Left lobe of liver (tissue), 2 donors: ENCODE measurements at regions not wholly inside any gene's neighbourhood (a gene's known extent, or its start where the extent isn't known, plus 50 kb on each side); places are given as distances from the start of the nearest gene placed in this dataset.
"Not testable (repeated sequence)": the region's sequence is repeated elsewhere in the genome, so short reads cannot be mapped to it uniquely, and the experiment has no call there.

Experiments
- ATAC-seq: fragments of 200-7000 bp; cut with Tn5 transposase; one replicate; pipeline ENCODE4 v1.9.1; 2020; ENCODE audit warnings: mild to moderate bottlenecking, moderate library complexity
- DNase-seq: peaks from one replicate; pipeline ENCODE4 v3.0.0-alpha.2; 2020; ENCODE audit warnings: low spot score
- donor health status: DM: no; HTN: no; CAD: no; lungs with moderate emphysema.
- donor health status: DM: no; HTN: yes; CAD: no.

DNA sequence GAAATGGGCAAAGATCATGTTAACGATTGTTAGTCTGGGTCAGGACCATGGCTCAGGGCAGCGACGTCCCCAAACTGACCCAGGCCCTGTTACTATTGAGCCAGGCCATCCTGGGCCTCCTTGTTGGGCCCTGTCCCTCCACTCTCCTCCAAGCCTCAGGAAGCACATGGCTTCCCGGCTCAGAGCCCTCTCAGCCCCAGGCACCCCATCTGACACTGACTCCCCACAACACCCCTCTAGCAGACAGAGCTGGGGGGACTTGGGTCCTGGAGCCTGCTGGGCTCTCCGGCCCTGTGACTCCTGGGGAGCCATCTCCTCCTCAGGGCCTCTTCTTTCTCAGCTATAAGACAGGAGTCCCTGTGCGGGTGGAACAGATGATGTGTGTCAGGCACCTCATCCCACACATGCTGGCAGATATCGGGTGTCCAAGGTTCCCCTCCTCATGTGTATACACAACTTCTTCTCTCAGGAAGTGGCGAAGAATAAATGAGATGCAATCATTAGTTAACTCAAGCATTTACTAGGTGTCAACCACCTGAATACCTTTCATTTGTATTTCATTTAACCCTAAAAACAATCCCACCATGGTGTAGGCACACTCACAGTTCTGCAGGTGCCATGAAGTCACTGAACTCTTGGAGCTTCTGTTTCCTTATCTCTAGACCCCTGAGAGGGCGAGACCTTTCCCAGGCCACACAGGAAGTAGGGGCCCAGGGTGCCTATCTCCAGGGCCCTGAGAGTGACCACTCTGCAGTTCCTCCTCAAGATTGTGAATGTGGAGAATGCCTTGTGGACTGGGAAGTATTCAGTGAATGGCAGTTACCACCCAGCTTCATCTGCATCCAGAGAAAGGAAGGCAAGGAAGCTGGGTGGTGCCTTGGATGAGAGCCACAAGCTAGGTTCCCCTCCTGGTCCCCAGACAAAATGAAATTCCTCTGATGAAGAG, 282.5 kb upstream of the TLE3 start:
- DNase-seq = peak; percentile 35

DNA sequence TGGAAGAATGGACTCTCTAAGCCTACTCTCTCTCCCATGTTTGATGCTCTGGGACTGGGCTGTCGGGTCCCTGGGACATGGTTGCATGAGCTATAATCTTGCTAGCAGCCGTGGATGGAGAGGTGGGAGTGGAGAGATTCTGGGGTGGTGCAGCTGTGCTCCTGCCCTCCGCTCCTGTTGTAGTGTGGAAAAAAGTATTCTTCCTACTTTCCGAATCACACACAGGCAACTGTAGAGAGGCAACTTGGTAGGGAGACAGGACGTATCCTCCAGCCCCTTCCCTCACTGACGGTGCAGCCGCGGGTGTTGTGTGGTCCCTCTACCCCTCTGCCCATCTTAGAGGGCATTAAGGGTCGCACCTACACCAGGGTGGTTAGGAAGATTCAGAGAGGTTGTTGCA, 281.4 kb upstream of the TLE3 start:
- no peak for ATAC-seq
- DNase-seq = peak; percentile 40

More for the DNA sequence above, 282.5 kb upstream of the TLE3 start:
- no peak for ATAC-seq

DNA sequence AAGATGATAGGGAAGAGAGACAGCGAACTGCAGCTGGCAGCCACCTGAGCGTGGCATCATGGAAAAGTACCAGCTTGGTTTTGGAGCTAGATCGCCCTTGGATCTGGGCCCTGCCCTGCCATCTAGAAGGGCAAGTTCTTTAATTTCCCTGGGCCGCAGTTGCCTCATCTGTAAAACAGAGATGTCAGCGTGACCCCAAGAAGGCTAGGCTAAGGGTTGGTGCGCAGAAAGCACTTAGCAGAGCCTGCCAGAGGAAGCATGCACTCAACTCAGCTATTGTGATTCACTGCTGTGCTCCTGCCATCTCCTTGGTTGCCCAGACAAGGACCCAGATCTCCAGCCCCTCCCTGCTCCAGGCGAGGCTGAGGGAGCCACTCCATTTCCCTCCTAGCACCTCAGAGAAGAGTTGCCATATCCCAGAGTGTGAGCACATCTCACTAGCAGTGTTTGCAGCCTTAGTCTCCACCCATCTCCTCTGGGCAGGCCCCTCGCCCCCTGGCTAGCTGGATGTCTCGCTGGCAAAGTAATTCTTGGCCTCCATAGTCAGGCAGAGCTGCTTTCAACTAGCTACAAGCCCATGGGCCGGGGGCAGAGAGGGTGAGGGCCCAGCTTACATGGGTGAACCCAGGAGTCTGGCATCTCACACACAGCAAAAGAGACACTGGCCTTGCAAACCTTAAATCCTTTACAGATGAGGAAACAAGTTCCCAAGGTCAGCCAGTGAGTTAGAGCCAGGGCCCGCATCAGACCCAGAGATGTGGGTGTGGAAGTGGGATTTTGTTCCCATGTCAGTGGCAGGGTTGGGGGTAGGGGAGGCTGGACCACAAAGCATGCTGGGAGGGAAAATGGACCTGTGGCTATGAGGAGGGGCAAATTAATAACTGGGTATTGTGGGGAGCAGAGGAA, 280.7 kb upstream of the TLE3 start:
- DNase-seq (peak; percentile 81), ATAC-seq (peak; percentile 65)

DNA sequence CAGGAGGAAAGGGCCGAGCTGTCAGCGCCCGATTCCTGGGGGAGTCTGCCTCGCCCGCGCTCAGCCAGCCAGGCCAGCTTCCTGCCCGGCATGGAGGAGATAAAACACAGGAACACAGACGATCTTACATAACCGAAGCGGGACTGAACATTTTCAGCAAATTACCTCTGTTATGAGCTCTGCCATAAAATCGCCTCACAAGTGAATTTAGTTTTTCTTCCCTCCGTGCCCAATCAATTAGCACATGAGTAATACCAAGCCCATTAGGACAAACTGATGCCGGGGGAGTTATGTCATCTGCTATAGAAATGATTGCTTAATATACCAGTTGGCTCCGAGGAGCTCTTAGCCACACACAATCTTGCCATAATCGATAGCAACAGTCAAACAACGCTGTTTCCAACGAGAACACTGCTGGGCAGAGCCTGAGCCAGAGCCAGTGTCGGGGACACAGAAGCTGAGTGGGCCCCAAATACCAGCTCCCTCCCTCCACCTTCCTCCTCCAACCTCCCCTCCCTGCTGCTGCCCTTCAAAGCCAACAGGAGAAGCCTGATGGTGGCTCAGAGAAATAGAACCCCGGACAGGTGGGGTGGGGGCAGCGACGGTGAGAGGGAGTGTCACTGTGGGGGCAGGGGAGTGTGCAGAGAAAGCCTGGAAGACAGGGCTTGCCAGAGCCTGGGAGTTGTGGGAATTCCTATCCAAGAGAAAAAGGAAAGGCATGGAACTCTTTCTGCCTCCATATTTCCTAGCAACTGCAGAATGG, 279.4 kb upstream of the TLE3 start:
- peak; percentile 83 for ATAC-seq
- DNase-seq = peak; percentile 79

DNA sequence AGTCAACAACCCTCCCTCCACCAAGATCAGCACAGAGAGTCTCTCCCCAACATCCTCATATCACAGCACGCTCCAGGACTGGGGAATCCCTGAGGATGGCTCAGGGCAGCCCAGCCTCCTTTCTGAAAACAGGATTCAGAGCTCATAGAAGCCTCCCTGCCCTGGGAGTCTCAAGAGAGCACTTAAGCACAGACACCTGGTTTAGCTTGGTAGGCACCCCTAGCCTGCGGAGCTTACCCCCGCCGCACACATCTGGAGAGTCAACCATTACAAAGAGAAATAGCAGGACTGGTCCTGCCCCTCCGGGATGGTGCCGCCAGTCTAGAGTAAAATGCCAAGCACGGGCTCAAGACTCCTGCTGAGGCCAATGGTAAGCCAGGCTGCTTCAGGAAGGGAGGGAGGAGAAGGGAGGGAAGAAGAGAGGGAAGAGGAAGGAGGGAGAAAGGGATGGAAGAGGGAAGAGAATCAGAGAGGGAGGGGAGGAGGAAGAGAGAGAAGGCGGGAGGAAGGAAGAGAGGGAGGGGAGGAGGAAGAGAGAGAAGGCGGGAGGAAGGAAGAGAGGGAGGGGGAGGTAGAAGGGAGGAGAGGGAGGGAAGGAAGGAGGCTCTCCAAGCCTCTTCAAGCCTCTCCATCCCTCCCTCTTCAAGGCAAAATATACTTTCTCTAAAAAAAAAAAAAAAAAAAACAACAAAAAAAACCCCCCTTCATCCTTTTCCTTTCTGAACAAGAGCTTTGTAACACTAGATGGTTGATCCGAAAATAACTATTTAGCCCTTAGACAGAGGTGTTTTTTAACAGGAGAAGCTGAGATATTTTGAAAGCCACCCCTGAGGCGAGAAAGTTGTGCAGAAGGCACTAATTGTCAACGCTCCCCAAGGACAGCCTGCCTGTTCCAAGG, 278.6 kb upstream of the TLE3 start:
- ATAC-seq (no peak), DNase-seq (peak; percentile 34)

DNA sequence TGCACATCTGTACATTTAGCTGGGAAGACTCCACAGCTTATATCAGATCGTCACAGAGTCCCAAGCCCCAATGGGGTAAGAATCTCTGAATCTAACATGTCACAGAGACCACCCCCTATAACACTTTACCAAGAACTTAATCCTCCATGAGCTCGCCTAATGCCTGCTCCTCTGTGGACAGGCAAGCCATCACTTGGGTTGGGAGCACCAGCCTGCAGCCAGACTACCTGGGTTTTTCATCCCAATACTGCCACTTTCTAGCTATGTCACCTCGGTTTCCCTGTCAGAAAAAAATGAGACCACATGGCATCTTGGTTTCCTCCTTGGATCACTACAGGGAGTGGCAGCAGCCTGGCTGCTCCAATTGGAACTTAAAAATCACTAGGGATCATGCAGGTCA, 277.9 kb upstream of the TLE3 start:
- no peak for ATAC-seq
- peak; percentile 27 for DNase-seq

DNA sequence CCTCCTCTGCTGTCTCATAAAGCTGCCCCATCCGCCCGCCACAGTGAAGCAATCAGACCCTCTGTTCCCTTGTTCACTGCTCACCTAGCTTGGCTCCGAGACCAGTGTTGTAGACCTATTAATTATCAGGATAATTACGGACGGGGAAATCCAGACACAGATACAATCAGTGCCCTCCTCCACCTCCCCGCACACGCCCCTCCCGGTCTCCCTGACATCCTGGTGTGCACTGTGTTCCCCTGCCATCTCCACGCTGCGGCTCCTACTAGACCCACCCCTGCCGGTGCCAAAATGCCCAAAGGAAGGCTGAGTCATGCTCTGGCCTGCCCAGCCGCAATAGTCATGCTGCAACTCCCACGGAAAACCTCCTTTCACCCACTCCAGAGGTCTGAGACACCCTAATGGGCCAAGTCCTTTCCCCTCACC, 277.3 kb upstream of the TLE3 start:
- DNase-seq (peak; percentile 38), ATAC-seq (no peak)

DNA sequence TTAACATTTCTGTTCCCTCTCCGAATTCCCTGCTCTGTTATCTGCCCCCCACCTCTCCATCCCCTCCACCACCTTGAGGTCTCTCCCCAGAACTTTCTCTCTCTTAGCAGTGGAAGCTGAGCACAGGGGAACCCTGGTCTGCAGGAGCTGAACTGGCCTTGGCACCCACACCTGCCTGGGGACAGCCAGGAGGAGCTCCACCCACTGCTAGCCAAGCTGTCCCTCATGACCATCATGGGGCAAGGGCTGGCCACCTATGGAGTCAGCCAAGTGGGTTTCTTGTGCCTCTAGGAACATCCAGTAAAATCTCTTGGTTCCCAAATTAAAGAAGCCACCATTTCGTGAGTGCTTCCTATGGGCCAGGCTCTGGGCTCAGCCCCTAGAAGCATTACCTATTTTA, 276.4 kb upstream of the TLE3 start:
- peak; percentile 38 for DNase-seq
- ATAC-seq = no peak

DNA sequence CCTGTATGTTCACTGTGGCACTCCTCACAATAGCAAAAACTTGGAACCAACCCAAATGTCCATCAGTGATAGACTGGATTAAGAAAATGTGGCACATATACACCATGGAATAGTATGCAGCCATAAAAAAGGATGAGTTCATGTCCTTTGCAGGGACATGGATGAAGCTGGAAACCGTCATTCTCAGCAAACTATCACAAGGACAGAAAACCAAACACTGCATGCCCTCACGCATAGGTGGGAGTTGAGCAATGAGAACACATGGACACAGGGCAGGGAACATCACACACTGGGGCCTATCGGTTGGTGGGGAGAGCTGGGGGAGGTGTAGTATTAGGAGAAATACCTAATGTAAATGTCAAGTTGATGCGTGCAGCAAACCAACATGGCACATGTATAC, 275.7 kb upstream of the TLE3 start:
- peak; percentile 36 for DNase-seq
- ATAC-seq = not testable (repeated sequence)

DNA sequence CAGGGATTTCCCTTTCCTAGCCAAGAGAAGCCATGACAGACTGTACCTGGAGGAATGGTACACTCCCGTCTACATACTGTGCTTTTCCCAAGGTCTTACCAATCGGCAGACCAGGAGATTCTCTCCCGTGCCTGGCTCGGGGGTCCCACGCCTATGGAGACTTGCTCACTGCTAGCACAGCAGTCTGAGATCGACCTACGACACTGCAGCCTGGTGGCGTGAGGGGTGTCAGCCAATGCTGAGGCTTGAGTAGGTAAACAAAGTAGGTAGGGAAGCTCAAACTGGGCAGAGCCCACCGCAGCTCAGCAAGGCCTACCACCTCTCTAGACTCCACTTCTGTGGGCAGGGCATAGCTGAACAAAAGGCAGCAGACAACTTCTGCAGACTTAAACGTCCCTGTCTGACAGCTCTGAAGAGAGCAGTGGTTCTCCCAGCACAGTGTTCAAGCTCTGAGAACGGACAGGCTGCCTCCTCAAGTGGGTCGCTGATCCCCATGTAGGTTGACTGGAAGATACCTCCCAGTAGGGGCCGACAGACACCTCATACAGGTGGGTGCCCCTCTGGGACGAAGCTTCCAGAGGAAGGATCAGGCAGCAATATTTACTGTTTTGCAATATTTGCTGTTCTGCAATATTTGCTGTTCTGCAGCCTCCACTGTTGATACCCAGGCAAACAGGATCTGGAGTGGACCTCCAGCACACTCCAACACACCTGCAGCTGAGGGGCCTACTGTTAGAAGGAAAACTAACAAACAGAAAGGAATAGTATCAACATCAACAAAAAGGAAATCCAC, 270.4 kb upstream of the TLE3 start:
- DNase-seq = peak; percentile 68
- peak; percentile 91 for ATAC-seq

DNA sequence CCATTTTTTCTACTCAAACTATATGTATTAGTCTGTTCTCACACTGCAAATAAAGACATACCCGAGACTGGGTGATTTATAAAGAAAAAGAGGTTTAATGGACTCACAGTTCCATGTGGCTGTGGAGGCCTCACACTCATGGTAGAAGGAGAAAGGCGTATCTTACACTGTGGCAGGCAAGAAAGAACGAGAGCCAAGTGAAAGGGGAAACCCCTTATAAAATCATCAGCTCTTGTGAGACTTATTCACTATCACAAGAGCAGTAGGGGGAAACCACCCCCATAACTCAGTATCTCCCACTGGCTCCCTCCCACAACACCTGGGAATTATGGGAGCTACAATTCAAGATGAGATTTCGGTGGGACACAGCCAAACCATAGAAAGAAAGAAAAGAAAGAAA, 266.3 kb upstream of the TLE3 start:
- ATAC-seq, DNase-seq: not testable (repeated sequence)

DNA sequence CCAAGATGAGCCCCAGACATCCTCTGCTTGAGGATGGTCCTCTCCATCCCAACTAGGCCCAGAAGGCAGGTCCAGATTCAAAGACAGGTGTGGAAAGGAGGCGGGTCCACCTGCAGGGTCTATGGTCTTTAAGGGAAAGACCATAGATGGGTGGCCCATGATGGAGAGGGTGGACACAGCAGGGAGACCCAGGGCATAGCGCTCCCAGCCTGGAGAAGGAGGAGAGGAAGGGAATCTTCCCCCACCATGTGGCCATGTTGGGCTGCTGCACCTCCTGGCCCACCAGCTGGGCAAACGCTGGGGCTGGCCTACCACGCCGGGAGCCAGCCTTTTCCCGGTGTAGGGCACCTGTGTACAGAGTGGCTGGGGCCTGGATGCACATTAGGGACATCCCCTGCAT, 265.2 kb upstream of the TLE3 start:
- DNase-seq = no peak
- ATAC-seq = peak; percentile 76

DNA sequence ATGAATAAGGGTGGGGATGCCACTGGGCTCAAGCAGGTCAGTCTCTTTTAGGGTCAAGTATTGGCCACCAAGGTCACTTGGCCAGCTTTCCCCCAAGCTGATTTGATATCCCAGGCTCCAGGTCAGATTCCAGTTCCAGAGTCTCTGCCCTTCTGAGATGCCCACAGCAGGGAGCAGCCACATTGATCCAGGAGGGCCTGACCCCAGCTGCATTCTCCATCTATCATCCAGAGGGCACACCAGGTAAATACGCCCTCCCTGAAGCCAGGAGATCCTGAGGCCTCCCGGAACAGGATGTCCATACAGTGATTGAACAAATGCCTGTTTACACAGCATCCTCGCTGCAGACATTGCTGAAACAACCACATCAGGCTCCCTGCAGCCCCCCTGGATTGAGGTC, 264.6 kb upstream of the TLE3 start:
- DNase-seq (no peak), ATAC-seq (peak; percentile 57)

DNA sequence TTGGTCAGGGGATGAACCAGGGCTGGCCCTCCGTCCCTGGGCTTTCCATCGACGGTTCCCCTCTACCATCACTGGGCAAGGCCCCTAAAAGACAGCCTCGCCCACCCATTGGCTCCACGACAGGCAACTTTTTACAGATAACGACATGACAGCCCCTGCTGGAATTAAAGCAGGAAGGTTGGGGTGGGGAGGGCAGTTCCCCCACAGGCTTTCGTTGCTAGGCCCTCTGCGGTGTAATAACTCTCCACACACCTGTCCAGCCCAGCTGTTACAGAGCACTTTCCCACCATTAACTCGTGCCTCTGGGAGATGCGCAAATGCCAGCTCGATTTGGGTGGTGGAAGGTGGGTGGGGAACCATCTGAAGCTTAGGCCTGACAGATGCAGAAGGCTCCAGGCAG, 264.2 kb upstream of the TLE3 start:
- ATAC-seq (no peak), DNase-seq (no peak)

DNA sequence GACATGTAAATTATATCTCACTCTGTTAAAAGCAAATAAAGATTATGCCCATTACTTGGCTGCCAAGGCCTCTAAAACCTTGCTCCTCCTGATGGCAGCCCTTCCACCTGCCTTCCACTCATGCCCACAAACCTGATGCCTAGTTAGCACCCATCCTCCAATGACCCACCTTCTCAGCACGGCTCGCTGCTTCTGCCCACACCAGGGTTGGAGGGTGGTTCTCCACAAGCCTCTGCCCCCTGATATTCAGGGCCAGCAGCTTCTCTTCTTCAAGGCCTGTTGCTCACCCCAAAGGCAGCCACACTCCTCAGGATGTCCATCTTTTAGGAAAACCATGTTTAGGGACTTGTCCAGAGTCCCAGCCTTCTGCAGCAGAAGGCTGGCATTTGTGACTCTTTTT, 263.4 kb upstream of the TLE3 start:
- ATAC-seq = no peak

DNA sequence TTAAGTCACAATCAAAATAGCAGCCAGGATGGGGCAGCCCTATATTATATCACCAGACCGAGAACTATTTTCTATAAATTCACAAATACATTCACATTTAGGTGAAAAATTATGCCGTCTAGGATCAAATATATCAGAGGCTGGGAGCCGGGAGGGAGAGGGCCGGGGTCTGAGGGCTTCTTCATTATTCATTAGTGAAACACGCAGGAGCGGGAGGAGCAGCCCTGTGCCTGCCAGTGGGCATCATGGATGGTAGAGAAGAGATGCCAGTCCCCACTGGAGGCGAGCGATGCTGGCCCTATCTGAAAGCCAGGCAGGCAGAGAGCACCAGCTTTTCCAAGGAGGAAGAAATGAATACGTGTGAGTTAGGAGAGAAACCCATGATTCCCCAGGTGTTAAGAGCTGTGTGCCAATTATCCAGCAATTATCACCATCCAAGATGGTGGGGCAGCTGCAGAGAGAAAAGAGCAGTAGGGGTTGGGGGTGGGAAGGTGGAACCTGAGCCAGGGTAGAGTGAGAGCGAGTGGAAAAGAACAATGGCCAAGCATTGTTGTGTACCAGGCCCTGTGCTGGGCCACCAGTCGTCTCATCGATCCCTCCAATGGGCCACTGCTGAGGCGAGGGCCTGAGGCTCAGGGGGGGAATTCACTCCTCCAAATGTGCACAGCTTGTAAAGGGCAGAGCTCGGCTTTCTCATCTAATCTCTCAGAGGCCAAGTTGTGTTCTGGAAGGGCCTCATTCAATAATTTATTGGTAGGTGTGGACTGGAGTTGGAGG, 261.3 kb upstream of the TLE3 start:
- DNase-seq (no peak), ATAC-seq (no peak)

More for the DNA sequence above, 263.4 kb upstream of the TLE3 start:
- peak; percentile 26 for DNase-seq

DNA sequence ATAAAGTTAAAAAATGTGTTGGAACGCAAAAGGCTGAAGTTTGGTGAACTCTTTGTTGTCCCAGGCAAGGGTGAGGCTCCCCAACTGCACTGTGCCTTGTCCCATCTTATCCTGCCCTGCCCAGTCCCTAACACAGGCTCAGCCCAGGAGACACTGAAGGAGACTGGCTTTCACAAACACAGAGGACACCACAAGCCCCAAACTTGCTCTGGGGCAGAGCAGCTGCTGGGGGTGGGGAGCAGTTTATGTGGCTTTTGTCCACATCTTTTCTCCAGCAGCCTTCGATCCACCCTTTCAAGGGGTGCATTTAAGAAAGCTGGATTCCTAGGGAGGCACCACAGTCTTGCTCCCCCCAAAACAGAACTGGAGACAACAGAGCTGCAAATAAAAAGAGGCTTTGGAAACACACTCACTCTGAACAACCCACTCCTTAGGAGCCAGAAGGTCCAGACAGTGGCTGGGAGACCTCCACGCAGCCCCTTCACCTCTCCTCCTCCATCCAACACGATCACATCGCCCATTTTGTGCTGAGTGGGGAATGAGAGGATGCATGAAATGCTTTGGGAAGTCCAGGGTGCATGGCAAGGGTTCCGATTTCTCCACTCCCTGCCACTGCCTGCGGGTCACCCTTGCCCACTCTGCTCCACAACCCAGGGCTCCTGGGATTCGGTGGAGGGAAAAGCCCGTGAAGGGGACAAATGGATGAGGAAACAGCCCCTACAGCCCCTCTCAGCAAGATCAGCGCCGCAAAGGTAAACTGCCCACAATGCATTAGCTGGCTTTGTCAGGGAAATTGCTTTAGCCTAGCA, 260.5 kb upstream of the TLE3 start:
- DNase-seq = no peak
- ATAC-seq = no peak
